ENCODE measurements at regions not wholly inside any gene's neighbourhood (a gene's known extent, or its start where the extent isn't known, plus 50 kb on each side); places are given as distances from the start of the nearest gene placed in this dataset.

DNA sequence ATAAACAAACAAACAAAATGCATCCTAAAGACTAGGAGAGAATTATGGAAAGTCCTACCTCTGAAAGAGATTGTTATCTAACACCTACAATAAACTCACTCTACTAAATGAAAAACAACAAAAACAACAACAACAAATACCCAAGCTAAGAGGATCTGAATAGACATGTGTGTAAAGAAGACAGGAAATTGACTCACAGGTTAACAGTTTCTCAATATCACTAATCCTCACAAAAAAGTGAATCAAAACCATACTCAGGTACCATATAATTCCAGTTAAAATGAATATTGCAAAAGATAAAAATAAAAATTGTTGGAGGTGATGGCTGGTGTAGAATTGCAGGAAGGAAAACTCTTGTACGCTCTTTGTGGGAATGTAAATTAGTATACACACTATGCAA, 110.4 kb upstream of the TOP3B start:
- intact Hi-C loops (cut with micrococcal nuclease): no loop called here
- peaks cover 0 to 1% (median 0%) of the 10 kb centered on the region in 8 donors for H3K9me3 Mint-ChIP-seq
- ChIA-PET CTCF (ENCODE audit: partially characterized antibody) (no interaction called here), POLR2A (ENCODE audit: partially characterized antibody) (no interaction called here)
- Histone ChIP-seq H3K27ac (ENCODE audit: low read depth, low read length) (no peak overlapping the region), H3K4me3 (ENCODE audit: low read length in 2 of 2) (no peak overlapping the region), H3K27me3 (ENCODE audit: insufficient read depth, low read length) (peaks cover 5% of the 10 kb centered on the region), H3K9me3 (ENCODE audit: control insufficient read depth in 1 of 2, low read length in 2 of 2) (no peaks in the 10 kb centered on the region), H3K36me3 (ENCODE audit: insufficient read depth, low read length) (no peaks in the 10 kb centered on the region), H3K4me1 (ENCODE audit: insufficient read depth, low read length) (no peaks in the 10 kb centered on the region)
- H3K27me3 Mint-ChIP-seq: peaks cover 33 to 43% of the 10 kb centered on the region in 2 donors
- H3K36me3 Mint-ChIP-seq: no peaks in the 10 kb centered on the region
- no peak for DNase-seq
- no peak overlapping the region for H3K27ac Mint-ChIP-seq
- no peak overlapping the region for H3K4me3 Mint-ChIP-seq
- no peaks in the 10 kb centered on the region for H3K4me1 Mint-ChIP-seq

DNA sequence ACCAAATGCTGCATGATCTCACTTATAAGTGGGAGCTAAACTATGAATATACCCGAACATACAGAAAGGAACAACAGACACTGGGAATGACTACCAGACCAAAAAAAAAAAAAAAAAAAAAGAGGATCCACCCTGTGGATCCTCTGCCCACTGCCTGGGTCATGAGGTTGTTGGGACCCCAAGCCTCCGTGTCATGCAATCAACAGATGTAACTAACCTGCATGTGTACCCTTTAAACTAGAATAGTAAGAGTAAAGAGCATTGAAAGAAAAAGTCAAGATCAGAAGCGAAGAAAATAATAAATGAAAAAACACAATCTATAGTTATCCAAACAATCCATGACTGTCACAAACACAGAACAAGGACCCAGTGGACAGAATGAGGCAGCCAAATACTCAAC, 109.5 kb upstream of the TOP3B start:
- no peak for DNase-seq
- peaks cover 5% of the 10 kb centered on the region for H3K27me3 ChIP-seq (ENCODE audit: insufficient read depth, low read length)
- H3K27ac ChIP-seq (ENCODE audit: low read depth, low read length): no peak overlapping the region
- peaks cover 0 to 1% (median 0%) of the 10 kb centered on the region in 8 donors for H3K9me3 Mint-ChIP-seq
- H3K27me3 Mint-ChIP-seq: peaks cover 31 to 38% of the 10 kb centered on the region in 2 donors
- H3K4me1 Mint-ChIP-seq: no peaks in the 10 kb centered on the region
- H3K36me3 Mint-ChIP-seq: no peaks in the 10 kb centered on the region
- POLR2A ChIA-PET (ENCODE audit: partially characterized antibody): no interaction called here
- no peak overlapping the region for H3K27ac Mint-ChIP-seq
- CTCF ChIA-PET (ENCODE audit: partially characterized antibody): interaction anchor here (0.6 kb wide), 1 partner anchor 154 kb away, joined by 3 read pairs; no protein-coding TSS in a partner anchor
- H3K4me1 ChIP-seq (ENCODE audit: insufficient read depth, low read length): no peaks in the 10 kb centered on the region
- H3K4me3 Mint-ChIP-seq: no peak overlapping the region
- intact Hi-C loops (cut with micrococcal nuclease): no loop called here
- no peak overlapping the region for H3K4me3 ChIP-seq (ENCODE audit: low read length in 2 of 2)
- no peaks in the 10 kb centered on the region for H3K9me3 ChIP-seq (ENCODE audit: control insufficient read depth in 1 of 2, low read length in 2 of 2)
- no peaks in the 10 kb centered on the region for H3K36me3 ChIP-seq (ENCODE audit: insufficient read depth, low read length)

- H3K4me1 ChIP-seq (ENCODE audit: insufficient read depth, low read length): no peaks in the 10 kb centered on the region
- no peak overlapping the region for H3K4me3 ChIP-seq (ENCODE audit: low read length in 2 of 2)
- no peak overlapping the region for H3K4me3 Mint-ChIP-seq
- H3K27me3 ChIP-seq (ENCODE audit: insufficient read depth, low read length): peaks cover 5% of the 10 kb centered on the region
- intact Hi-C loops (cut with micrococcal nuclease): no loop called here
- H3K4me1 Mint-ChIP-seq: no peaks in the 10 kb centered on the region
- peaks cover 29 to 38% of the 10 kb centered on the region in 2 donors for H3K27me3 Mint-ChIP-seq
- no peak for DNase-seq
- CTCF ChIA-PET (ENCODE audit: partially characterized antibody): interaction anchor here (0.6 kb wide), 1 partner anchor 155 kb away, joined by 3 read pairs; no protein-coding TSS in a partner anchor
- POLR2A ChIA-PET (ENCODE audit: partially characterized antibody): no interaction called here
- H3K36me3 Mint-ChIP-seq: no peaks in the 10 kb centered on the region
- H3K9me3 Mint-ChIP-seq: peaks cover 0 to 1% (median 0%) of the 10 kb centered on the region in 8 donors
- no peak overlapping the region for H3K27ac ChIP-seq (ENCODE audit: low read depth, low read length)
- no peaks in the 10 kb centered on the region for H3K36me3 ChIP-seq (ENCODE audit: insufficient read depth, low read length)
- H3K9me3 ChIP-seq (ENCODE audit: control insufficient read depth in 1 of 2, low read length in 2 of 2): no peaks in the 10 kb centered on the region
- no peak overlapping the region for H3K27ac Mint-ChIP-seq
These were observed 108.9 kb upstream of the TOP3B start for GRCh38 chr22:22091400-22091878.

DNA sequence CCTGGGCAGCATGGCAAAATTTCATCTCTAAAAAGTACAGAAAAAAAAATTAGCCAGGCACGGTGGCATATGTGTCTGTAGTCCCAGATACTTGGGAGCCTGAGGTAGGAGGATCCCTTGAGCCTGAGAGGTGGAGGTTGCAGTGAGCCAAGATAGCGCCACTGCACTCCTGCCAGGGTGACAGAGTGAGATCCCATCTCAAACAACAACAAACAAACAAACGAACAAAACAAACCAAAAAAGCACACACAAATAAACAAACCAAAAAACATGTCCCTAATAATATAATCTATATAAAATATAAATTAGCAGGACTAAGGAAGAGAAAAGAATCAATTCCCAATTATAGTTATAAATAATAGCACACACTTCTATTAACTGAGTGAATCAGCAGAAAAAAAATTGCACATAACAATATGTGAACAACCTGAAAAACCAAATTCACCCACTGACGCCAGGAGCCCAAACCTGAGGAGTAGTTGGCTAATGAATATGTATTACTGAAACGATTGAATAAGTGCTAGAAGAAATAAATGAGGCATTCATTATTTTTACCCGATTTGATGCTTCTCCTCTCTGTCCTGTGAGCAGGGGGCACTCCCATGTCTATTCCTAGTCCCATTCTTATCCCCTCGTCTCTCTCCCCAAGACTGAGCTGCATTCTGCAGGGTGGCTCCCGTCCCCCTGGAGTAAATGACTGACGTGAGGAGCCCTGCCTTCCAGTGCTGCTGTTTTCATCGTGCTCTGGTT, 108.2 kb upstream of the TOP3B start:
- Mint-ChIP-seq H3K27ac (no peak overlapping the region), H3K4me3 (no peak overlapping the region), H3K36me3 (no peaks in the 10 kb centered on the region), H3K4me1 (no peaks in the 10 kb centered on the region), H3K27me3 (peaks cover 30 to 40% of the 10 kb centered on the region in 2 donors), H3K9me3 (peaks cover 0 to 1% (median 0%) of the 10 kb centered on the region in 8 donors)
- H3K27me3 ChIP-seq (ENCODE audit: insufficient read depth, low read length): peaks cover 5% of the 10 kb centered on the region
- H3K4me1 ChIP-seq (ENCODE audit: insufficient read depth, low read length): no peaks in the 10 kb centered on the region
- no peak overlapping the region for H3K4me3 ChIP-seq (ENCODE audit: low read length in 2 of 2)
- no peaks in the 10 kb centered on the region for H3K36me3 ChIP-seq (ENCODE audit: insufficient read depth, low read length)
- CTCF ChIA-PET (ENCODE audit: partially characterized antibody): no interaction called here
- no peaks in the 10 kb centered on the region for H3K9me3 ChIP-seq (ENCODE audit: control insufficient read depth in 1 of 2, low read length in 2 of 2)
- no peak overlapping the region for H3K27ac ChIP-seq (ENCODE audit: low read depth, low read length)
- DNase-seq: no peak
- intact Hi-C loops (cut with micrococcal nuclease): no loop called here
- POLR2A ChIA-PET (ENCODE audit: partially characterized antibody): no interaction called here

DNA sequence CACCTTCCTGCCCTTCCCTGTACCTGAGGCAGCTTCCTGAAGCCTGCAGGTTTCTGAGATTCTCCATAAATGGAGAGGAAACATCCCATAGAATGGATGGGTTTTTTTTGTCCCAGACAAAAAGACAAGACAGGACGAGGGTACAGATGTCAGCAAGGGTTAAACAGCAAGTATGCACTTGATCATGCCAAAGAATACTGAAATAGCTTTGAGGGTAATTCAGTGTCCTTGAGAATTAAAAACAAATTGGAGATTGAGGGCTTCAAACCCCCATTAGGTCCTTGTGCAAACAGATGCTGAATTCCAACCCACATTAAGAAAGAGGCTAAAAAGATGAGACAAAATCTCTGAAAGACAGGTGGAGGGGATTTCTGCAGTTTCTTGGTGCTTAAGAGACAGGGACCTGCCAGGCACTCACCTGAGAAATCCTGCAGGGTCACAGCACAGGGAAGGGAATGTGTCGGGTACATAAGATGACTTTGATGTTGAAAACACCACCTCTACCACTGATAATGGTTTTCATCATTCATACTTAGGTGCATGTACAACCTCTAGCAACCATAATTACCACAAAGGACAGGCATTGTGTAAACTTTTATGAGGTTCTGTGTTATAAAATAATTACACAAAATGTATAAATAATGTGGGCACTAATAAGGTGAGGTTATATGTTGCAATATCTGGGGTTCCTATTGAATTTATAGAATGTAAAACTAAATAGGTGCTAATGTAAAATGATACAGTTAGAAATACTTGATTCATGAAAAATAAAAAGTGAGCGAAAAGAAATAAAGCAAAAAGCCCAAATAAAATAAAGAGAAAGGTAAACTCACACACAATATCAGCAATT, 107.1 kb upstream of the TOP3B start:
- no peaks in the 10 kb centered on the region for H3K36me3 ChIP-seq (ENCODE audit: insufficient read depth, low read length)
- POLR2A ChIA-PET (ENCODE audit: partially characterized antibody): no interaction called here
- Mint-ChIP-seq H3K27me3 (peaks cover 29 to 33% of the 10 kb centered on the region in 2 donors), H3K27ac (no peak overlapping the region), H3K36me3 (no peaks in the 10 kb centered on the region), H3K9me3 (peaks cover 0 to 1% (median 0%) of the 10 kb centered on the region in 8 donors), H3K4me3 (no peak overlapping the region), H3K4me1 (no peaks in the 10 kb centered on the region)
- H3K4me3 ChIP-seq (ENCODE audit: low read length in 2 of 2): no peak overlapping the region
- intact Hi-C loops (cut with micrococcal nuclease): no loop called here
- no peaks in the 10 kb centered on the region for H3K4me1 ChIP-seq (ENCODE audit: insufficient read depth, low read length)
- no peaks in the 10 kb centered on the region for H3K9me3 ChIP-seq (ENCODE audit: control insufficient read depth in 1 of 2, low read length in 2 of 2)
- H3K27me3 ChIP-seq (ENCODE audit: insufficient read depth, low read length): peaks cover 5% of the 10 kb centered on the region
- DNase-seq: no peak
- CTCF ChIA-PET (ENCODE audit: partially characterized antibody): no interaction called here
- no peak overlapping the region for H3K27ac ChIP-seq (ENCODE audit: low read depth, low read length)

GRCh38 chr22:22088658-22089458, 106.3 kb upstream of the TOP3B start:
- no peak for DNase-seq
- Mint-ChIP-seq H3K36me3 (no peaks in the 10 kb centered on the region), H3K9me3 (no peaks in the 10 kb centered on the region), H3K4me3 (no peak overlapping the region), H3K27me3 (peaks cover 22 to 32% of the 10 kb centered on the region in 2 donors), H3K4me1 (no peaks in the 10 kb centered on the region), H3K27ac (no peak overlapping the region)
- Histone ChIP-seq H3K4me1 (ENCODE audit: insufficient read depth, low read length) (no peaks in the 10 kb centered on the region), H3K36me3 (ENCODE audit: insufficient read depth, low read length) (no peaks in the 10 kb centered on the region), H3K27me3 (ENCODE audit: insufficient read depth, low read length) (peaks cover 5% of the 10 kb centered on the region), H3K27ac (ENCODE audit: low read depth, low read length) (no peak overlapping the region), H3K9me3 (ENCODE audit: control insufficient read depth in 1 of 2, low read length in 2 of 2) (no peaks in the 10 kb centered on the region), H3K4me3 (ENCODE audit: low read length in 2 of 2) (no peak overlapping the region)
- intact Hi-C loops (cut with micrococcal nuclease): no loop called here
- POLR2A ChIA-PET (ENCODE audit: partially characterized antibody): no interaction called here
- CTCF ChIA-PET (ENCODE audit: partially characterized antibody): no interaction called here

Measured in CD4-positive, alpha-beta memory T cell (primary cell).